GM19372 (cell line): ENCODE measurements at regions not wholly inside any gene's neighbourhood (a gene's known extent, or its start where the extent isn't known, plus 50 kb on each side); places are given as distances from the start of the nearest gene placed in this dataset.
"Not testable (repeated sequence)": the region's sequence is repeated elsewhere in the genome, so short reads cannot be mapped to it uniquely, and the experiment has no call there.

Experiments
- ATAC-seq: cut with Tn5 transposase; IDR thresholded peaks from one replicate; pipeline ENCODE4 v1.9.1; 2021; ENCODE audit warnings: mild to moderate bottlenecking, low read depth, moderate library complexity; ENCODE audit not compliant: unreplicated experiment

DNA sequence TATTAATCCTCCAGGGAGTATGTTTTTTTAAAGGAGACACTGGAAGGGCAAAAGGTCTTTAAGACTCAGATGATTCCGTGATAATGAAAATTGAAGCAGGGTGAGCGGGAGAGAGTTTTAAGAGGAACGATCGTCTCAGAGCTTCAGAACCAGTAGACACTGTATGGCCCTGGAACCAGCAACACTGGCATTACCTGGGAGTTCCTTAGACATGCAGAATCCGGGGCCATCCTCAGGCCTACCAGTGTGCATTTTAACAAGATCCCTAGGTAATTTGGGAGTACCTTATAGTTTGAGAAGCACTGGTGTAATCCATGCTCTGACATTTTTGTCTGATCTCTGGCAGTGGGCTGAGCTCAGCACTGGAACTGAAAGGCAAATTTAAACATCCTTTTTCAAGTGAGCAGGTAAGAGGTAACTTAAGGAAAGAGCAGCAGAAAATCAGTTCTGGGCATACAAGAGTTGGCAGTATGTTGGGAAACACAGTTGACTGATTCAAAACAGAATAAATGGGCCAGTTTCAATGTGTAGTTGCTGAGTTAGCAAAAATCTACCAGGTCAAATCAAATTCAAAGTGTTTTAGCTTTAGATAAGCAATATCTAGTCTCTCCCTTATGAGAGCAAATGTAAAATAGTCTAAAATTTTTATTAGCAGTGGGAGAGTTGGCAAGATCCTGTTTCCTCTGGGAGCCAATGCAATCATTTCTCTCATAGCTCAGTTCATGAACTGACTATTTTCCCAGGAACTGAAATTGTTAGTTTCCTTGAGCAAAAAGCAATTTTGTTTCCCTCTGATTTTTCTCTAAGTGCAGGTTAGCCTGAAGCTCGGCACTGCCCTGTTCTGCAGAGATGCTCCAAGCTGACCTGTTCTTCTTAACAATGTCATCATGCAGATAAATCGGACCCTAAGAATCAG is 97.2 kb upstream of the ELMO1 start:
- no peak for ATAC-seq

- no peak for ATAC-seq
Observed at GRCh38 chr7:37546677-37547076, 98.0 kb upstream of the ELMO1 start.

DNA sequence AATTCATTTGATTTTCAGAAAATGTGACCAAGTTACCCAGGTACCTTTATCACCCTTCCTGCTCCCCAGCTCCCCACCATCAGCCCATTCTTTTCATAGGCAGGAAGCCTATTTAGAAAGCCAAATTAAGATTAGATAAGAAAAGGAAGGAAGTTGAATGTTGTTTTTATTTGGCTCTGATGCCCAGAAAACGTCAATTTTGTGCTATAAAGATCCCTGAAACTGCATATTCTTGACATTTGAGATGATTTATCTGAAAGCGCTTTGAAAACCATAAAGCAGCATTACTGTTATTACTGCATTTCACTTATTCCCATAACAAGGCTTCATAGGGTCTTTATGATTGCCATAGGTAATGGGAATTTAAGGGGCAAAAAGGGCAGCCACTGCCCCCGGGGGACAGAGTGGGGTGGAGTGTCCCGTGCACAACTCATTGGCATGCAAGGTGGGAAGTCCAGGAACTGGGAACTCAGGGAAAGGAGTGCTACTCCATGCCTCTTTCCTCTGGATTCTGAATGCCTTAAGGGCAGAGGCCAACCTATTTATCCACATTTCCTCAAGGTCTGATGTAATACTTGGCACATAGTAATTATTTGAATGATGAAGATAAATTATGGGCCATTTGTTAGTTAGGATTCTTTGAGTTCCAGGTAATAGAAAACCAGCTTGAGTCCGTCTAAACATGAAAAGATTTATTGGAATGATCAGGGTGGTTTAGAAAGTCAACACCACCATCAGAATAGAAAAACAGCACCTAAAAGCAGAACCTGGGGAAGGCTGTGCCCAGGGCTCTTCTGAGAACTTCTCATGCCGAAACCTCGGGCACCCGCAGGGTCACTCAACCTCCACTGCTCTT is 100.6 kb upstream of the ELMO1 start:
- no peak for ATAC-seq

- ATAC-seq = no peak
Observed at GRCh38 chr7:37550426-37550825, 101.8 kb upstream of the ELMO1 start.

DNA sequence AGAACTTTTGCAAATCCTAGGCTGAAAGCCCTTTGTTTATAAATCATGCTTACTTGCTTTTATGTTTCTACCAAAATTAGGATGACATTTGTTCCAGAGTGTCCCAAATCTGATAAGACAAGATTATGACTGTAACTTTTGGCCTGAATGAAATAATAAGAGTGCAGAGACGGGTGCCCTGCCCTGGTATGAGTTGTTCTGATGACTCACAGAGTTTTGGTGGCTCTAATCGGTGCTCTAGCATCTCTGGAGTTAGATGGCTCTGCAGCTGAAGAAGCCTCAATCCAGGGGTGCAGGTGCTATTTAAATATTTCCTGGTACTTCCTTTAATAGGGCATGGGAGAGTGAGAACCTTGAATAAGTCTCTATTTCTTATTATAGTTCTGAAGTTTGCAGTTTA is 102.2 kb upstream of the ELMO1 start:
- no peak for ATAC-seq

- no peak for ATAC-seq
Observed at GRCh38 chr7:37552030-37552429, 103.4 kb upstream of the ELMO1 start.

DNA sequence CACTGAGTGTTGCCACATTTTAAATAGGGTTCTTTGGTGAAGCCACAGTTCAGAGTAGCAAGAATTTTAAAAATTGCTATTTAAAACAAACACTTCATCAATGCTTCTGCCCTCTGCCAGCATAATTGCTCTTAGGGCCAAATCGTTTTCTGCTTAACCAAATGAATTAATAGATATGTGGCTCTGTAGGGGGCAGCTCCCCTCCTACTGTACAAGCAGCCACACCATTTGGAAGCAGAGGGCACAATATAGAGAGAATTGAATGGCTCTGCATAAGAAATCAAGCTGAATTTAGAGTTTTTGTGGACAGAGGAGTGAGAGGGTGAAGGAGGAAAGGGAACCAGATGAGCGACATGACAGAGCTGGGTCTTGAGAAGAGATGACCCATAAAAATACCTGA is 103.8 kb upstream of the ELMO1 start:
- not testable (repeated sequence) for ATAC-seq

- ATAC-seq = no peak
Observed at GRCh38 chr7:37555528-37555927, 106.9 kb upstream of the ELMO1 start.

DNA sequence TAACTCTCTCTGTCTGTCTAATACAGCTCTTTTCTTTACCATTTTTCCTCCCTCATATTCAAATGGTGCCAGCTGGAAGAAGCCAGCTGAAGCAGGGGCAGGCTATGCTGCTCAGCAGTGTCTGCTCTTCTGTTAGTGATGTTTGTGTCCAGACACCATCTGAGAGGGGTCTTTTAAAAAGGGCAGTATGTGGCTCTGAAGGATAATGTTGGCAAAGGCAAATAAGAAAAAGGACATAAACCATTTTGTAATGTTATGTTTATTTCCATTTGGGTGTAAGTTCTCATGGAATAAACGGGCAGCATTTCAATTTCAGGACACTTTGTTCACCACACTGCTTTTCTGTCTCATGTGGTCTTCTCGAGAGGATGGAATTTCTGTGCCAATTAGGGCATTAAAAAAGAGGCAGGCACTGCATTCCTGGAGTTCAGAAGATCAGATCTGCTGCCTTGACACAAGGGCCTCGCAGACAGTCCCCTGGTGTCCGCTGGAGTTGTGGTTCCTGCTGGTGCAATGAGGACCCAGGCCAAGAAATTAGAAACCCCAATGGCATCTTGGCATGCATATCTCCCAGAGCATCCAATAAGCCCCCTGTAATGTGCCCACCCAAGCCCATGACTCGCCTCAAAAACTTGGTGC is 109.0 kb upstream of the ELMO1 start:
- no peak for ATAC-seq

DNA sequence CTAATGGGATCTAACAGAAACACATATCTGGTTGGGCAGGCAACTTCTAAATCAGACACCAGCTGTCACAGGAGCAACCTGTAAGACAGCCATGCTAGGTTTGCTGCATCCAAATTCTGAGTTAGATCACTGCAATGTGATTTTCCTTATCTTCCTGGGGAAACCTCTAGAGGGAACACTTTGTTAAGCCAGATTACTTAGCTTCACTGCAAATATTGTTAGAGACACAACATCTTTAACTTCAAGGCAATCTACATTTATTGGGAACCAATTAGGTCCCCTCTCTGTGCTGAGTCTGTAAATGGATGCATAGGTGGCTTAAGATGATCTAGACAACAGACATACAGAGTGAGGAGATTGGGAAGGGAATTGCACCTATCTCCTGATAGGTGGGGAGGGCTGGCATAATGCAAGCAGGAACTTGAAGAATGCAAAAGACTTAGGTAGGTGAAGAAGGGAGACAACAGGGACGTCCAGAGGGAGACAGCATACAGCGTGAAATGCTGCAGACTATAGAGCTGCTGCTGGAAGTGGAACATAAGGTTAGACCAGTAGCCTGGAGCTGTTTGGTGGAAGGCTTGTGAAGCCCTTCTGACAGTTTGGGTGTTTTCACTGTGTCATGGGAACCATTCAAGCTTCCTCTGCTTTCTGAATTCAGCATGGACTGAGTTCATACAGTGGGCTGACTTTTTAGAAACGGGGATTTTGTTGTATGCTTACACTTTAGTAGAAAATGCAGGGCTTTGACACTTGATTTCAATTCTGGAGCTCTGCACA is 109.8 kb upstream of the ELMO1 start:
- ATAC-seq = no peak

DNA sequence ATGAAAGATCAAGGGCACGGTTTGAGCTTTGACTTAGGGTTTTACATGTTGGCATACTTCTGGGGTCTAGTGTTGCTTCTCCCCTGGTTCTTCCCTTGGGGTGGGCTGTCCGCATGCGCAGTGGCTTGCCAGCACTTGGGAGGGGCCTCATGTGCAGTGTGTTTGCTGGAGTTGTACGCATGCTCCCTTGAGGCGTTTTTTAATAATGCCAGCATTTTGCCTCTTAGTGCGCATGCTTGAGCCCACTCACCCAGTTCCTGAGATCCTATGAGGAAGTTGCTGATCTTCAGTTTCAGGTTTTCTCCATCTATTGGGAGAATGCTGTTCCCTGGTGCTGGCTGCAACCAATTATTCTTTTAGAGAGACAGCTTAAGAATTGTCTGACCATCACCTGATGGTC is 113.4 kb upstream of the GPR141 start:
- ATAC-seq = no peak

GRCh38 chr7:37571806-37572205 is 111.8 kb upstream of the GPR141 start:
- no peak for ATAC-seq

- ATAC-seq = no peak
Observed at GRCh38 chr7:37577412-37577811, 106.2 kb upstream of the GPR141 start.

- ATAC-seq = no peak
Observed at GRCh38 chr7:37577901-37578300, 105.7 kb upstream of the GPR141 start.

GRCh38 chr7:37578350-37578749 is 105.2 kb upstream of the GPR141 start:
- ATAC-seq = no peak

DNA sequence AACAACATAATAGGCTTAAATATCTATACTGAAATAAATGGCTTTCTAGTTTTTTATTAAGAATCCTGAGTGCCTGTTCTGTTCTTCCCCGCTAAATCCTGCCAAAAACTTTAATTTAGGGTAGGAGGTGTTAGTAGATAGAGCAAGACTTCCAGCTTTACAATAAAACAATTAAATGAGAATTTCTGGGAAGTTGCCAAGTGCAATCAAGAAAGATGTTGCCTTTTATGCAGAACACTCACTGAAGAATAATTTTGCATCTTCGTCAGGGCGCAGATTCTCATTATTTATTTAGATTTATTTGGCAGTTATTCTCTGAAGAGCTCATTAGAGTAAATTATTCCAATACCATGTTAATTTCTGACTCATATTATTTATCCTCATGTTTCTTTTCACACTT is 103.2 kb upstream of the GPR141 start:
- no peak for ATAC-seq

- ATAC-seq = not testable (repeated sequence)
Observed at GRCh38 chr7:37584651-37585463, 98.7 kb upstream of the GPR141 start.

DNA sequence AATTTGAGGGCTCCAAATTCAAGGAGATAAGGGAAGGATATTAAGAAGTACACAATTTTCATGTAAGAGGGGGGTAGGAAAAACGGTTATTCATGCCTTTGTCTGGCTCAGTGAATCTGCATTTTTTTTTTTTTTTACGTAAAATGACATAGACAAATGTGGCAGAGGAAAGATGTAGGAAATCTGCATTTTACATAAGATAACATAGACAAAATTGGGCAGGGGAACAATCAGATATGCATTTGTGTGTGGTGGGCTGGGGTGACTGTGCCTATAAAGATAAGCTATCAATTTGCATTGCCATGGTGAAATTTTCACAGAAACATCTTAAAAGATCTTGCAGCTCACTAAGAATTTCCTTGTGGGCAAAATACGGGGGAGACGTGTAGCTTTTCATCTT is 92.7 kb upstream of the GPR141 start:
- ATAC-seq = no peak

DNA sequence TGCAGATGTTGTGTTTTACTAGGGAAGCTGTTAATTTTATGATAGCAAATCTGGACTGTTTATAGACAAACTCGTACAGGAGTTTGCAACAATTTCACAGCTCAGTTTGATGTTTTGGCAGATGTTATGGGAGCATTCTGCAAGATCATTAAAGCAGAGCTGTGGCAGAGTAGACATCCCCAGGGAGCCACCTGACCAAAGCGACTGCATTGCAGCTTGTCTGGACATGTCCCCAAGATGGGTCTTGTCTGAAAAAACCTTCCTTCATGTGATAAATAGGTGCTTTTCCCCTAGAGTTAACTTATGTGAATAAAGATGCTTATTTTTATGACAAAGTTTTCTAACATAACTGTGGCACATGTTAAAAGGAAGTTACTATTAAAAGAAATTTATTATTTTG is 91.2 kb upstream of the GPR141 start:
- ATAC-seq = no peak

- ATAC-seq = no peak
Observed at GRCh38 chr7:37594602-37595001, 89.0 kb upstream of the GPR141 start.
